Mesothelial cell of epicardium (in vitro differentiated cells): ENCODE measurements at regions not wholly inside any gene's neighbourhood (a gene's known extent, or its start where the extent isn't known, plus 50 kb on each side); places are given as distances from the start of the nearest gene placed in this dataset.

Experiments used
- DNase-seq, 2 experiments: peaks; one replicate each; pipeline ENCODE4 v3.0.0; 2021; ENCODE audit warnings: low spot score in 2 of 2; ENCODE audit not compliant: unreplicated experiment in 2 of 2
- H3K27ac Mint-ChIP-seq: 2 replicates; pipeline ENCODE4 v1.8.0; 2021; ENCODE audit warnings: mixed read lengths
- H3K27me3 Mint-ChIP-seq: 2 replicates; pipeline ENCODE4 v1.8.0; 2021; ENCODE audit warnings: low read depth, mixed read lengths
- H3K36me3 Mint-ChIP-seq: 2 replicates; pipeline ENCODE4 v1.8.0; 2021; ENCODE audit warnings: mixed read lengths
- H3K4me1 Mint-ChIP-seq: 2 replicates; pipeline ENCODE4 v1.8.0; 2021; ENCODE audit warnings: mixed read lengths
- H3K4me3 Mint-ChIP-seq: 2 replicates; pipeline ENCODE4 v1.8.0; 2021; ENCODE audit warnings: mild to moderate bottlenecking, moderate library complexity, mixed read lengths
- H3K9me3 Mint-ChIP-seq: 2 replicates; pipeline ENCODE4 v1.8.0; 2021; ENCODE audit warnings: mixed read lengths
- TF ChIP-seq, protein P1 (sequence below): fragments of 200-600 bp; sonication (generic); IDR thresholded peaks from one replicate; pipeline ENCODE4 v1.5.0; 2021; ENCODE audit warnings: antibody characterized with exemption; ENCODE audit not compliant: unreplicated experiment

DNA sequence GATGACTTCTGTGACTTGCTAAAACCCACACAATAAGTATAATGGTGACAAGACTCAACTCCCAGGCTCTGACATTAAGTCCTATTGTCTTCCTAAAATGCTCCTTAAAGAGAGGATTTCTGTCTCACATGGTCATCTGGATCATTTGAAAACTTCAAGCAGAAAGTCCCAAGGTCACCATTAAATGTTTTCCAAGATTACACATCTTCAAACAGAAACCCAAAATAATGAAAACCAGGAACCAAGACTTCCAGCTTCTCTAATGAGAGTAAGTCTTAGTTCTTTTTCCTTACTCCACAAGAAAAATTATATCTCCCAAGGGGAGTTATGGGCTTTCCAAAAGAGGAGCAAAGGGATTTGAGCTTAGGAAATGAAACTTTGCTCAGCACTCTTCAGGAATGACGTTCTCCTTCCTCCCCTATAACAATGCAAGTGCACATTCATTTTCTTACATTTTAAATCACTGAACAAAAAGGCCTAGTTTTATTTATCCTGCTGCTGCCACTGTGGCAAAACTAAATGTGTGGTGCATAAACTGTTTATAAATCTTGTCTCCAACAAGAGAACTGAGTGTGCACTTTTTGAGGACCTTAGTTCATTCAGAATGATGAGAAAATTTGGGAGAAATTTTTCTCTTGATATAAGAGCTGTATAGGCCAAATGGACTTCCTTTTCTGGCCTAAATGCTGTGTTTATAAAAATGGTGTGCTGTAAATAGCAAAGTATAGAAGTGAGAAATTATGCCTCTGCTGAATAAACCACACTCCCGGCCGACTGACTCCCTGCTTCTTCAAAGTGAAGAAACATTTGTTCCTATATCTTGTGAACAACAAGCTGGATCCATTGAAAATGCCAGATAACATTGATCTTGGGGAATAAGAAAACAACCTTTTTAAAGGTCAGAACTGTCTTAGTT lies 148.4 kb upstream of the PLEKHG7 start:
- no peaks in the 10 kb centered on the region for H3K36me3 Mint-ChIP-seq
- TF ChIP-seq, protein P1, sequence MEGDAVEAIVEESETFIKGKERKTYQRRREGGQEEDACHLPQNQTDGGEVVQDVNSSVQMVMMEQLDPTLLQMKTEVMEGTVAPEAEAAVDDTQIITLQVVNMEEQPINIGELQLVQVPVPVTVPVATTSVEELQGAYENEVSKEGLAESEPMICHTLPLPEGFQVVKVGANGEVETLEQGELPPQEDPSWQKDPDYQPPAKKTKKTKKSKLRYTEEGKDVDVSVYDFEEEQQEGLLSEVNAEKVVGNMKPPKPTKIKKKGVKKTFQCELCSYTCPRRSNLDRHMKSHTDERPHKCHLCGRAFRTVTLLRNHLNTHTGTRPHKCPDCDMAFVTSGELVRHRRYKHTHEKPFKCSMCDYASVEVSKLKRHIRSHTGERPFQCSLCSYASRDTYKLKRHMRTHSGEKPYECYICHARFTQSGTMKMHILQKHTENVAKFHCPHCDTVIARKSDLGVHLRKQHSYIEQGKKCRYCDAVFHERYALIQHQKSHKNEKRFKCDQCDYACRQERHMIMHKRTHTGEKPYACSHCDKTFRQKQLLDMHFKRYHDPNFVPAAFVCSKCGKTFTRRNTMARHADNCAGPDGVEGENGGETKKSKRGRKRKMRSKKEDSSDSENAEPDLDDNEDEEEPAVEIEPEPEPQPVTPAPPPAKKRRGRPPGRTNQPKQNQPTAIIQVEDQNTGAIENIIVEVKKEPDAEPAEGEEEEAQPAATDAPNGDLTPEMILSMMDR, result no peak
- no peaks in the 10 kb centered on the region for H3K27me3 Mint-ChIP-seq
- DNase-seq, result no peak
- peaks cover 26% of the 10 kb centered on the region for H3K4me1 Mint-ChIP-seq
- H3K27ac Mint-ChIP-seq, result peak overlapping the region; percentile 30
- H3K9me3 Mint-ChIP-seq, result no peaks in the 10 kb centered on the region
- no peak overlapping the region for H3K4me3 Mint-ChIP-seq

DNA sequence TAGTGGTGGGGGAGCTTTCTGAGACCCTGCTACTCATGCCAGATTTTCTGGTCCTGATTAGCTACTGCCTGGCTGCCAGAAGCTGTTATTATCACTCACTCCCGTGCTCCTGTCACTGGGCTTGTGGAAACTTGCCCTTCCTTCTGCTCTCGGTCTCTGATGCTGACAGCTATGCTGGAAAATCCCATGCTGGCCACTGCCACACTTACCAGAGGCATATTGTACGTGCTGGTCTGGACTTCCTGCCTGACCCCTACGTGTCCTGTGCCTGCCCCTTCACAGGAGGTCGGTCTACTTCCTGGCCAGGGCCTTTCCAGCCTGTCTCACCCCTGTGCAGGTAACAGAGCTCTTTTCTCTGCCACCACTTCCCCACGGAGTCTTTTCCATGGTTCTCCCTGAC lies 149.4 kb upstream of the PLEKHG7 start:
- H3K4me3 Mint-ChIP-seq, result no peak overlapping the region
- H3K4me1 Mint-ChIP-seq, result peaks cover 18% of the 10 kb centered on the region
- H3K9me3 Mint-ChIP-seq, result peaks cover 5% of the 10 kb centered on the region
- peaks cover 4% of the 10 kb centered on the region for H3K36me3 Mint-ChIP-seq
- no peak overlapping the region for H3K27ac Mint-ChIP-seq
- no peaks in the 10 kb centered on the region for H3K27me3 Mint-ChIP-seq
- TF ChIP-seq, protein P1, result no peak
- DNase-seq, result no peak

DNA sequence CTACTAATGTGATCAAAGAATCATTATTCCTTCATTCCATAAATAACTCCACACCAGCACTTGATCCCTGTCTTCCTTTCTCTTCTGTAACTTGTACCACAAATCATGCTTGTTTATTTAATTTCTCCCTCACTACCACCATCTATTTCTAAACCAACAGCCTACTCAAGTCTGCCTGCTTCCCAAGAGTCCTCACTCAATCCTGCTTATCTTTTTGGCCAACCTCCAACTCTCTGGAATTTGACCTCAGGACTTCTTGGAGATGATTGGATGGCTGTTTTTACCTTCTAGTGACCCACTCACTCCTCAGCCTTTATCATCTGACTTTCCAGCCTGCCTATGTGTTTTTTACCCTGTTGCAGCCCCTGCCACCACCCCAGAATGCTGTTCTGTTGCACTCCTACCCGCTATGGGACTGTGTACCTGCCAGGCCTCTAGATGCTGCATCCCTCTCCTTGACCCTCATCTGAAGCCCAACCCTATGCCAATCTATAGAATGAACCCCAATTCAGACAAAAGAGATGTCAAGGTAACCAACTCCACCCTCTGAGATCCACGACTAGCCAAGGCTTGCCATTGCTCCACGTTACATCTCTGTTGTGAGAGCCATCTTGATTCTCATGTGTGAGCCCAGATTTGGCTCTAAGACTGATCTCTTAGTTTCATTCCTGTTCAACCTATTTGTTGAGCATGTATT lies 150.2 kb upstream of the PLEKHG7 start:
- TF ChIP-seq, protein P1, result no peak
- H3K27me3 Mint-ChIP-seq, result no peaks in the 10 kb centered on the region
- H3K4me3 Mint-ChIP-seq, result no peak overlapping the region
- H3K9me3 Mint-ChIP-seq, result peaks cover 5% of the 10 kb centered on the region
- peaks cover 18% of the 10 kb centered on the region for H3K4me1 Mint-ChIP-seq
- peaks cover 4% of the 10 kb centered on the region for H3K36me3 Mint-ChIP-seq
- no peak overlapping the region for H3K27ac Mint-ChIP-seq
- no peak for DNase-seq

DNA sequence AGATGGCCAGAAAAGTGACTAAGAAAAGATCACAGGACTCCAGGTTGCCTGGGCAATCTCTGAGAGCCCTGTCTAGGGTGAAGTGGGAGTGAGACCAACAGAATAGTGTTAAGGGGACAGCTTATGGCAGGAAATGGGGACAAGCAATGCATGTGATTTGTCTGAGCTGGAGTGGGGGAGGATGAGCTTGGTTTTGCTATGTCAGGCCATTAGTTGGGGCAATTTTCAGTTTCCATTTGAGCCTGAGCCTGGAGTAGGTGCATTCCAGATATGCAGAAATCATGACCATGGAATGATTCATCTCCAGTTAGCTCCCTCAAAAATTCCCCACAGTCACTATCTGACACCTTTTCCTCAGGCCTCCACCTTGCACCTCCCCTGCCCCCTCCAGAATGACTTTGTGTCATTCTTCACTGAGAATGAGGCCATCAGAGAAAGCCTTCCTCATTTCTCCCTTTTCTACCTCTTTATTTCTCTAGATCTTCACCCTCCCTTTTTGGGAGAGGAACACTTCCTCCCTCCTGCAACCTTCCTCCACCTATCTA lies 150.9 kb upstream of the PLEKHG7 start:
- Mint-ChIP-seq H3K4me1 (peaks cover 17% of the 10 kb centered on the region), H3K27me3 (no peaks in the 10 kb centered on the region), H3K9me3 (peaks cover 5% of the 10 kb centered on the region), H3K27ac (no peak overlapping the region), H3K4me3 (no peak overlapping the region), H3K36me3 (peaks cover 4% of the 10 kb centered on the region)
- DNase-seq, result no peak
- TF ChIP-seq, protein P1, result no peak

DNA sequence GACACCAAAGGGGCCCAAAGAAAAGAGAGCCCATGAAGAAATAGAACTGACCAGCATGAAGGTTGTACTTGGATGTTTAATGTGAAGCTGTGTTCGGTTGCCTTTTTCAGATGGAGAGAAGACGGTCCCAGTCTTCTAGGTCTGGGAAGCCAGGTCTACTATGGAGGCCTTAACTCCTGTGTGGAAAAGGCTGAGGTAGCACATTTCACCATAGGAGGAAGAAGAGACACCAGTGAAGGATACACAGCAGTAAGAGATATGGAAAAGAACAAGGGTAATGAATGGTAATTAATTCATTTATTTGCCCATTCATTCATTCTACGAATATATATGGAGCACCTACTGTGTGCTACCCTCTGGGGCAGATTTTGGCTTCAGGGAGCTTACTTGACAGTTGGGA lies 151.6 kb upstream of the PLEKHG7 start:
- Mint-ChIP-seq H3K4me1 (peaks cover 14% of the 10 kb centered on the region), H3K4me3 (no peak overlapping the region), H3K36me3 (peaks cover 4% of the 10 kb centered on the region), H3K27me3 (no peaks in the 10 kb centered on the region), H3K27ac (no peak overlapping the region), H3K9me3 (peaks cover 5% of the 10 kb centered on the region)
- no peak for DNase-seq
- TF ChIP-seq, protein P1, result no peak
